NK-92 treated with Interleukin-12 subunit alpha and Interleukin-12 subunit beta, amount 100 ng/mL, for 24 hours (cell line): ENCODE measurements at regions not wholly inside any gene's neighbourhood (a gene's known extent, or its start where the extent isn't known, plus 50 kb on each side); places are given as distances from the start of the nearest gene placed in this dataset.
"Not testable (repeated sequence)": the region's sequence is repeated elsewhere in the genome, so short reads cannot be mapped to it uniquely, and the experiment has no call there.

Experiments used
- DNase-seq: peaks from one replicate; lab custom pipeline; 2025; lab: John Stamatoyannopoulos, UW

- no peak for DNase-seq
These were observed 55.2 kb upstream of the MDM1 start for GRCh38 chr12:68387338-68387737.

- no peak for DNase-seq
These were observed 57.1 kb upstream of the MDM1 start for GRCh38 chr12:68389305-68389704.

GRCh38 chr12:68391937-68392336, 59.8 kb upstream of the MDM1 start:
- DNase-seq: no peak

GRCh38 chr12:68392376-68392775, 60.2 kb upstream of the MDM1 start:
- no peak for DNase-seq

DNA sequence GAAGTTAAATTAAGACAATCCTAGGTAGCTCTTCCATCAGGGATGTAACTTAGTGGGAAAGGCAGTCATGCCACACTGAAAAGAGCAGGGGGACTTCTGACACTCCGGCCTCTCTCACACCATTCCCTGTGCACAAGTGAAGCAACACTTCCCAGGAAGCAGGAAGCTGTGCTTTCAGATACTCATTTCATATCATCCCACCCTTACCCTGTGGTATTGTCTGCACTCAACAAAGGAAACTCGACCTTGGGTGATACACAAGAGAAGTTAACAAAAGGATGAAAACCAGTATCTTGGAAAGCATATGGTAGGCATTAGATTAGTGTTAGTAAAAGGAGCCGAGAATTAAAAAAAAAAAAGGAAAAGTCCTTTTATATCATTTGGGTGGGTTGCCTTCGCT, 61.3 kb upstream of the MDM1 start:
- no peak for DNase-seq

GRCh38 chr12:68397566-68398158, 65.5 kb upstream of the MDM1 start:
- no peak for DNase-seq

- DNase-seq: not testable (repeated sequence)
These were observed 66.5 kb upstream of the MDM1 start for GRCh38 chr12:68398689-68399088.

GRCh38 chr12:68400226-68400829, 68.2 kb upstream of the MDM1 start:
- DNase-seq: no peak

DNA sequence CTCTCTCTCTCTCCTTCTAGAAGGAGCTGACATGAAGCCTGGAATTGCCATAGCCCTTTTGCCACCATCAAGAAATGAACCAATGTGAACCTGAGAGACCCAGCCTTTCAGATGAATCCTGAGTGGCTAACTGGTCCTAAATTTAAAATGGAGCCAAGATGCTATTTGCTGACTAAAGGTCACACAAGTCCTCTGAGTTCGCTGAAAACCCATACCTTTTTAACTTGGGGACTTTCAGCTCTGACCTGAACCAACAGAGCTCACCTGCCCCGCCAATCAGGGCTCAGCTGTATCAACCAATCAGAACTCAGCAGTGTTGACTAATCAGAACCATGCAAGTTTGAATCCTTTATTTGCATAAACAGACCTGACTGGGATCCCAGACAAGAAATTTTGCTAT, 70.3 kb upstream of the MDM1 start:
- no peak for DNase-seq

GRCh38 chr12:68403296-68403695, 71.1 kb upstream of the MDM1 start:
- no peak for DNase-seq

- DNase-seq: no peak
These were observed 71.5 kb upstream of the MDM1 start for GRCh38 chr12:68403711-68404110.

DNA sequence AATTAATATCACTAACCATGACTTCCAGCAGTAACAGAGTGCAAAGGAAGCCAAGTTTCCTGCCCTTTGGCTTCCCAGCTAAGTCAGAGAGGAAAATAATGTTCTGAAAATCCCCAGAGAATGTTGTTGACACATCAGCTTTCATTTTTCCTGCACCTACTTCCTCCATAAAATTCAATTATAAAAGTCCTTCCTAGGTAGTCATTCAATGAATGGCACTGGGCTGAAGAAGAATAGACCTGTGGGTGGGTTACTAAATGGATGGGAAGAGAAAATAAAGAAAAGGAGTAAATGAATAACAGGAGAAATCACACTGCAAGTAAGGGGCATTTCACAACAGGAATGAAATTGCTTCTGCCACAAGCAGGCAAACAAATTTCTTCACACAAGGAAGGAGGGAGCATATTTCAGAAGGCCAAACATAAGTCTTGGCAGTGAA, 73.2 kb upstream of the MDM1 start:
- no peak for DNase-seq

DNA sequence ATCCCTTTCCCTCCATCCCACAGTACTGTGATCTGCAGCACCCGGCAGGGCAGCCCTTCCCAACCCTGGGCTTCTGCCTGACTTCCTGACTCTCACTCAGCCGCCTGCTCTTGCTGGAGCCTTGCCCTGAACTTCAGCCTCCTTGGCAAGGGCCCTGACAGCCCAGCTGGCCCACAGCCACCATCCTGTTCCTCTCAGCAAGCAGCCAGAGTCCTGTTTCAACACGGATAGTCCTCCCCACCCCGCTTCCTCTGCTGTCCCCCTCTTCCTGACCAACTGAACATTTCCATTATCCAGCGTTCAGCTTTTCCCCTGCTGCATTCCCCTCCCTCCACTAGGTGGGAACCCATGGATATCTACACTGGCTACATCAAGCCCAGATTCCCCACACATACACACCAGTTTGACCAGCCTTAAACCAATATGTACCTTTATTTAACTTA, 74.0 kb upstream of the MDM1 start:
- no peak for DNase-seq

DNA sequence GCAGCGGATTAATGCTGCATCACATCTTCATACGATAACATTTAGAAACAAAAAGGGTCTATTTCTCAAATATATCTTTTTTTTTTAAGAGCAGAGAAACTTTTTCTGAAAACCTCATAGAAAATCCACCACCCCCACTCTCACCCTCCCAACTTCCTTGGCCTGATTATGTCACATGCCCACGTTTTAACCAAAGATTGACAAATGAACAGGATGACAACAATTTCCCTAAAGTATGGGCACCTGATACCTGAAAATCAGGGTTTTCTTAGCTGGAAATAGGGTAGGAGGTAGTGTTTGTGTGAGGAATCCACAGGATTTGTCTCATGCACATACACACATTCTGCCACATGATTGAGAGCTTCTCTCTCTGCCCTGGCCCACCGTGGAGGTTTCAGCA, 74.7 kb upstream of the MDM1 start:
- DNase-seq: no peak

DNA sequence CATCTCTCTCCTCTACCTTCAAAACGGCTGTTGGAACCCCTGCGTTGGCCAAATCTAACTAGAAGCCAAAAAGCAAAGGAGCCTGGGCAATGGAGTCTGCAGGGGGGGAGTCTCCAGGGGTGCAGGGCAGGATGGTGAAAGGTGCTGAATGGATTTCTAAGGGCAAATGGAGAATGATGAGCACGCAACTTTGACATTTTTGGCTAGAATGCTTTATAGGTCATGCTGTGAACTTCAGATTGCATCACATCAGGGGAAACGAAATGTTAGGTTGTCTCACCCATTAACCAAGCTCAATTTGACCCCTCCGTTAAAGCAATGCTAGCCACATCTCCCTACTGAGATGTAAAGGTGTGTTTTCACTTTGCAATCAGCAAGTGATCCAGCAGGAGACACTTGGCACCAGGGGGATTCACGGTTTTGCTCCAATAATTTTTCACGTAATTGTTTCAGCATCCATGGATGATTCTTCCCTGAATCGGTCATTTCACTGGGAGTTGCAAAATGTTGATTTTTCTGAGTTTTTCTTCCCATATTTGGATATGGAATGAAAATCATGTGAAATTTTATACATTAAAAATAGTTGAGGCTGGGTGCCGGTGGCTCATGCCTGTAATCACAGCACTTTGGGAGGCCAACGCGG, 78.0 kb upstream of the MDM1 start:
- DNase-seq: no peak

- no peak for DNase-seq
These were observed 79.2 kb upstream of the MDM1 start for GRCh38 chr12:68411371-68411770.

DNA sequence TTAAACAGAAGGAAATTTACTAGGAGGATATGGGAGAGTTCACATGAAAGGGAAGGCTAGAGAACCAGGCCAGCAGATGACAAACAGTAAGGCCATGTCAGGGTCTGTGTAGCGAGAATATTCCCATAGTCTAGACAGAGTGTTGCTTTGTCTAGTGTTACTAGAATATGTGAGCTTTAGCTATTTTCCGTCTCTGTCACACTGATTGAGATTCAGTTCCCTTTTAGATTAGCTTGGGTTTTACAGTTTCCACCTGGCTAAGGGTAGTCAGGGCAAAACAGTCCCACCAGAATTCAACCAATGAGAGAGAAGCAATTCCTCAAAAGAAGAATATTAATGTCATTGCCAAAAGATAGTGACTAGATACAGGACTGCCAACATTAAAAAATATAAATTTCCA, 82.8 kb upstream of the MDM1 start:
- DNase-seq: no peak

DNA sequence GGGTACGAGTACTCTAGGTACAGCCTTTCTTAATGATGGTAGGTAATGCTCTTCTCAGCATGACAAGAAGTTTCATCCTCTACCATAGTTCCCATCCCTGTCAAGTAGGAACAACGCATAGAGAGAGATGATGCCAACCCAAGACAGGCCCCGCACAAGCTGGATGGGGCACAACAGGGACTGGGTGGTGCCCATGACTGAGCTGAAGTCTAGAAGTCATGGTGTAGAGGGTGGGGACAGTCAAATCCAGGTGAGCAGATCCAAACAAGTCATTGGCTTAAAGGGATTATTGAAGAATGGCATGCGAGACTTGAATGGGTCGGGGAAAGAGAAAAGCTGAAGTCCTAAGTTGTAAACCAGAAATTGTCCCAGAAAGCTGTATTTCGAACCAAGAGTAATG, 84.2 kb upstream of the MDM1 start:
- no peak for DNase-seq

DNA sequence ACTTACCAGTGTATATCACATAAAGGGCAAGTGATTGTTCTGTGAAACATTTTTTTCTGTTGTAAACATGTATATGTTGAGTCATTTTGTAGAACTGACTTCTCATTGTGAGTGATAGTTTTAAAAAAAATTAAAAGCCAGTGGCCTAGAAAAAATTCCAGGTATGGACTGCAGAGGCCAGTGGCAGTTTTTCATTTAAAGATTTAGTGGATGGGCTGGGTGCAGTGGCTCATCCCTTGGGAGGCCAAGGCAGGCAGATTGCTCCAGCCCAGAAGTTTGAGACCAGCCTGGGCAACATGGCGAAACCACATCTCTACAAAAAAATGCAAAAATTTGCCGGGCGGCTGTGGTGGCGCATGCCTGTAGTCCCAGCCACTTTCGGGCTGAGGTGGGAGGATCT, 84.7 kb upstream of the MDM1 start:
- no peak for DNase-seq

- DNase-seq: no peak
These were observed 85.9 kb upstream of the MDM1 start for GRCh38 chr12:68418137-68418460.

DNA sequence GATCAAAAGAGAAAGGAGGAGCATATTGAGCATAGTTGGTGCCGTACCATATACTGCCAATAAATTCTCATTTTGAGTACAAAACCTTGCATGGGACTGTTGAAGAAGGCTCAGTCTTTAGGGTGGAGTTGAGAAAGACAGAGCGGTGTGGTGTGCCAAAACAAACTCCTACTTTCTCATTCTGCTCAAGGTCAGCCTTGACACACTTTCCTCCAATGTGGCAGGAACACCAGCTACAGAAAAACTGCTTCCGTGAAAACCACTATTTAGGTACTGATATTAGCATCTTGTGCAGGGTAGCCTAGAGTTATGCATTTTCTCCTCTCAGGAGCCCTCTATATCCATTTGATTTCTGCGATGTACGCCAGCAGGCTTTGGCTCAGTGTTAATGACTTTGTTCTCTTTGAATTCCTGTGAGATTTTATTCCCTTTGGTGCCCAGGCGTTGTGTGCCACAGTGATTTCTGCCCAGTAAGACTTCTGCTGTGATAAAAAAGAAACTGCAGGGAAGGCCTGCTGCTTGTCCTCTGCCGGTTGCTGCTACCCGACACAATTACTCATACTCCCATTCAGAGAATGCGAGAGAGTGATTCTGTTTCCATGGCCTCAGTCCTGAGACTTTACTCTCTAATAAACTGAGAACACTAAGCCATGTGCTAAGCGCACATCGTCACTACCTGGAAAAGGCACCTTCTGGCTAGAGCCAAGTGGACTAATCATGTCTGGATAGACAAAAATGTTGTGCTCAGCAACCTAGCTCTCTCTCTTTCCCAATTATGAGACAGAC, 88.3 kb upstream of the MDM1 start:
- no peak for DNase-seq

- DNase-seq: no peak
These were observed 90.0 kb upstream of the MDM1 start for GRCh38 chr12:68422159-68422558.

DNA sequence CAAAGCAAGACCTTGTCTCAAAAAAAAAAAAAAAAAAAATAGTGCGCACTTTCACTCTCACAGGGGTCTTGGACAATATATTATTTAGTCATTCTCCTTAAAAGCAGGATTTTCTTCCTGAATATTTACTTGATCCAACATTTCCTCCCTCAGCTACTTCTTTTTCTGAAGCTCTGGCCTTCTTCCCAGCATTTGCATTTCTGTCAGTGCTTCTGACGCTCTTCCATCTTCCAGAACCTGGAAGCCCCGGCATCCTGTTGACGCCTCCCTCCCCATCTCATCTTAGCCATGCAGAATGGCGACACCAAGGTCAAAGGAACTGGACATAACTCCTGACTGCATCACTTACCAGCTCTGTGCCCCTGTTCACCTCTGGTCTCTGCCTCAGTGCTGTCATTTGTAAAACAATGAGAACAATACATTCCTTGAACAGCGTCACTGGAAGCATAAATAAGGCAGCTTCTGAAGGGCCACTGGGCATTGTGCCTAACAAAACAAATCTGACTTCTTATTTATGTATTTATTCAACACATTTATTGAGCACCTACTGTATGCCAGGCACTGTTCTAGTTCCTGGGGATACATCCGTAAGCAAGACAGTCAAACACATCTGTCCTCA, 90.9 kb upstream of the MDM1 start:
- no peak for DNase-seq
